ENCODE measurements at regions not wholly inside any gene's neighbourhood (a gene's known extent, or its start where the extent isn't known, plus 50 kb on each side); places are given as distances from the start of the nearest gene placed in this dataset.

DNA sequence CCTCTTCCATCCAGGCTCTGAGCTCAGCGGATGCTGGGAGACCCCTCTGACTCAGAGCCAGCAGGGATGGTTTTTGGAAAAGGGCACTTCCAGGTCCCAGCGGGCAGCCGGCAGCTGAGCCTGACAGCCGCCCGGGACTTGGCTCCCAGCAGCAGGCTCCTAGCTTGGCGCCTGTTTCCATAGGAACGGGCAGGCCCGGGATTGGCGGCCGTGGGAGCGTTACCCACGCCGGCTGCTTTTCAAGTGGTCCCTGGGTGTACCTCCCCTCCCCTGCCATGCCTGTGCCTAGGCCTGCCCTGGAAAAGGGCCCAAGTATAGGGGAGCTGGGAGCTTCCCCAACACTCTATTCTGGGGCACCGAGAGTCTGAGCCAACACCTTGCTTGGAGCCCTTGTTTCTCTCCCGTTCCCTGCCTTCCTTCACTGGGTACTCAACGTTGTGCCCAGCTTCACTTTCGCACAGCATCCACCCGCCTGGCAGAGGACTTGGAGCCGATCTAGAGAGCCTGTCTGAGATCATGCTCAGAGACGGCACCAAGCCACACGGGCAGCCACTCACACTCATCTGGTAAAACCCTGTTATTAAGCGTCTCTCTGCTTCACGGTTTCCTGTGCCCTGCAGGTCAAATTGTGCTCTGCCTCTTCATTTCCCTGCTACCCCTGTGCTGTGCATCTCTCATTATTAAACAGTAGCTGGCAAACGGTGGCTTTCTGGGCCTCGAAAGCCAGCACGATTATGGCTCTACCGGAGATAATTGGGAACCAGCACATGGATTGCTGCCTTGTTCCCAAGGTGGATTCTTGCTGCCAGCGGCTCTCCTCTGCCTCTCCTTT lies 521.5 kb downstream of the BCOR start:
- 92% methylated on average over 28 of the region's 28 CpGs for WGBS (ENCODE audit: insufficient coverage)

DNA sequence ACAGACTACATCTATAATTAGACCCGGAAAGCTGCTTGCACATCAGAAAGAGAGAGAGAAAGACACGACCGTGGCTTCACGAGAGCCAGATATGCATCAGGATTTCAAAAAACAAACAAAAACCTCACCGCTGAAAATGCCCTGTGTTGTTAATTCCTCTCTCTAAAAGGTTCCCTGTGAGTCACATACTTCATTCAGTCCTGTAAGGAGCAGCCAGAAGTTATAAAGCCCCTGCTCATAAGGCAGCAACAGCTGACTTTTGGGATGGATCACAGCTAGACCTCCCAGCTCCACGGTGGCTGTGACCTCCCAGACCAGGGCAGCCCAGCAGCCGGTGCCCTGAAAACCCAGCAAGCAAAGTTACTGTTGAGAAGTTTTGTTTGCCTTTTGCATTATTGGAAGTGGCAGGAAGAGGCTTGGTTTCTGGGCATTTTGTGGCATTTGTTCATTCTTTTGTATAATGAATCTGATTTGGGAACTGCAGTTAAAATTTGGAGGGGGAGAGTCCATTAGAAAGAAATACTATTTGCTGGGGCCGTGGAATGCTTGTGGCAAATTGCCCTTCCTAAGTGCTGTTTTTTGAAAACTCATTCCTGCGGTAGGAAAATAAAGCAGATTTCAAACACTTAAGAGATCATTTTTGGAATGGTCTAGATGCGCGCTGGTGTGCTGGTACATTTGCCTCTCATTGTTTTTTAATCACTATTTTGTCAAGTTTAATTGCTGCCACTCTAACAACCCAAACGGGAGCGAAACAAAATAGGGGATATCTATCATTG lies 520.4 kb downstream of the BCOR start:
- H3K27ac Mint-ChIP-seq = no peak overlapping the region
- TF ChIP-seq, protein P1, sequence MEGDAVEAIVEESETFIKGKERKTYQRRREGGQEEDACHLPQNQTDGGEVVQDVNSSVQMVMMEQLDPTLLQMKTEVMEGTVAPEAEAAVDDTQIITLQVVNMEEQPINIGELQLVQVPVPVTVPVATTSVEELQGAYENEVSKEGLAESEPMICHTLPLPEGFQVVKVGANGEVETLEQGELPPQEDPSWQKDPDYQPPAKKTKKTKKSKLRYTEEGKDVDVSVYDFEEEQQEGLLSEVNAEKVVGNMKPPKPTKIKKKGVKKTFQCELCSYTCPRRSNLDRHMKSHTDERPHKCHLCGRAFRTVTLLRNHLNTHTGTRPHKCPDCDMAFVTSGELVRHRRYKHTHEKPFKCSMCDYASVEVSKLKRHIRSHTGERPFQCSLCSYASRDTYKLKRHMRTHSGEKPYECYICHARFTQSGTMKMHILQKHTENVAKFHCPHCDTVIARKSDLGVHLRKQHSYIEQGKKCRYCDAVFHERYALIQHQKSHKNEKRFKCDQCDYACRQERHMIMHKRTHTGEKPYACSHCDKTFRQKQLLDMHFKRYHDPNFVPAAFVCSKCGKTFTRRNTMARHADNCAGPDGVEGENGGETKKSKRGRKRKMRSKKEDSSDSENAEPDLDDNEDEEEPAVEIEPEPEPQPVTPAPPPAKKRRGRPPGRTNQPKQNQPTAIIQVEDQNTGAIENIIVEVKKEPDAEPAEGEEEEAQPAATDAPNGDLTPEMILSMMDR (IDR thresholded peaks at IDR 0.05) = no peak
- Histone ChIP-seq H3K27ac (ENCODE audit: low read length) (no peak overlapping the region), H3K36me3 (ENCODE audit: control insufficient read depth, insufficient read depth, low read length) (no peaks in the 10 kb centered on the region), H3K4me1 (ENCODE audit: control insufficient read depth, insufficient read depth, low read length) (peaks cover 9% of the 10 kb centered on the region), H3K9me3 (ENCODE audit: control insufficient read depth, insufficient read depth, low read length) (no peaks in the 10 kb centered on the region), H3K4me3 (ENCODE audit: low read length) (no peak overlapping the region), H3K27me3 (ENCODE audit: control insufficient read depth, insufficient read depth, low read length) (no peaks in the 10 kb centered on the region)
- peaks cover 0 to 5% of the 10 kb centered on the region in 2 donors for H3K4me1 Mint-ChIP-seq
- ATAC-seq = no peak
- DNase-seq = no peak
- H3K9me3 Mint-ChIP-seq = no peaks in the 10 kb centered on the region
- no peak overlapping the region for H3K4me3 Mint-ChIP-seq
- 83% methylated on average over 8 of the region's 13 CpGs for WGBS (ENCODE audit: insufficient coverage)
- H3K27me3 Mint-ChIP-seq (ENCODE audit: low read depth in 2 of 2) = peaks cover 5 to 12% of the 10 kb centered on the region in 2 donors
- intact Hi-C loops (cut with micrococcal nuclease) = no loop called here
- no peaks in the 10 kb centered on the region for H3K36me3 Mint-ChIP-seq

More for the DNA sequence above, 521.5 kb downstream of the BCOR start:
- Histone ChIP-seq H3K4me3 (ENCODE audit: low read length) (no peak overlapping the region), H3K9me3 (ENCODE audit: control insufficient read depth, insufficient read depth, low read length) (no peaks in the 10 kb centered on the region), H3K27me3 (ENCODE audit: control insufficient read depth, insufficient read depth, low read length) (no peaks in the 10 kb centered on the region), H3K36me3 (ENCODE audit: control insufficient read depth, insufficient read depth, low read length) (no peaks in the 10 kb centered on the region), H3K27ac (ENCODE audit: low read length) (no peak overlapping the region), H3K4me1 (ENCODE audit: control insufficient read depth, insufficient read depth, low read length) (peaks cover 9% of the 10 kb centered on the region)
- Mint-ChIP-seq H3K4me1 (peaks cover 0 to 5% of the 10 kb centered on the region in 2 donors), H3K27ac (no peak overlapping the region), H3K9me3 (no peaks in the 10 kb centered on the region), H3K36me3 (no peaks in the 10 kb centered on the region), H3K4me3 (no peak overlapping the region), H3K27me3 (ENCODE audit: low read depth in 2 of 2) (peaks cover 7 to 14% of the 10 kb centered on the region in 2 donors)
- intact Hi-C loops (cut with micrococcal nuclease) = no loop called here
- DNase-seq = no peak
- TF ChIP-seq, protein P1 (IDR thresholded peaks at IDR 0.05) = no peak
- no peak for ATAC-seq

- WGBS (ENCODE audit: insufficient coverage) = 10% methylated on average over 15 of the region's 16 CpGs
- DNase-seq = peak; percentile 13 to 46
These were observed 519.5 kb downstream of the BCOR start for GRCh38 chrX:39577985-39578869.

More at GRCh38 chrX:39577985-39578869, 519.5 kb downstream of the BCOR start:
- peak in 1 of 3 donors; percentile 61 for ATAC-seq
- H3K9me3 Mint-ChIP-seq = no peaks in the 10 kb centered on the region
- H3K27me3 Mint-ChIP-seq (ENCODE audit: low read depth in 2 of 2) = peaks cover 5 to 12% of the 10 kb centered on the region in 2 donors
- Histone ChIP-seq H3K4me1 (ENCODE audit: control insufficient read depth, insufficient read depth, low read length) (peaks cover 9% of the 10 kb centered on the region), H3K36me3 (ENCODE audit: control insufficient read depth, insufficient read depth, low read length) (no peaks in the 10 kb centered on the region), H3K4me3 (ENCODE audit: low read length) (no peak overlapping the region), H3K9me3 (ENCODE audit: control insufficient read depth, insufficient read depth, low read length) (no peaks in the 10 kb centered on the region), H3K27ac (ENCODE audit: low read length) (no peak overlapping the region), H3K27me3 (ENCODE audit: control insufficient read depth, insufficient read depth, low read length) (no peaks in the 10 kb centered on the region)
- TF ChIP-seq, protein P1 (IDR thresholded peaks at IDR 0.05) = no peak
- H3K36me3 Mint-ChIP-seq = no peaks in the 10 kb centered on the region
- H3K4me3 Mint-ChIP-seq = no peak overlapping the region
- no peak overlapping the region for H3K27ac Mint-ChIP-seq
- H3K4me1 Mint-ChIP-seq = peaks cover 0 to 5% of the 10 kb centered on the region in 2 donors
- intact Hi-C loops (cut with micrococcal nuclease) = no loop called here

Data from natural killer cell (primary cell).